Neuronal stem cell (in vitro differentiated cells): ENCODE measurements at regions not wholly inside any gene's neighbourhood (a gene's known extent, or its start where the extent isn't known, plus 50 kb on each side); places are given as distances from the start of the nearest gene placed in this dataset.
A peak's percentile ranks its signal among the peaks of the same experiment; 100 is the strongest.

Source experiments
- DNase-seq: peaks from one replicate; pipeline ENCODE4 v3.0.0-alpha.2; 2013; ENCODE audit warnings: low spot score
- H2AFZ ChIP-seq: one replicate; pipeline ENCODE4 v1.6.1; 2013; ENCODE audit warnings: mild to moderate bottlenecking, low read length, inconsistent platforms
- H2AK5ac ChIP-seq: 2 replicates; pipeline ENCODE4 v1.6.1; 2013; ENCODE audit warnings: low read depth, mild to moderate bottlenecking, inconsistent platforms, low read length, moderate library complexity, mixed read lengths
- H2BK120ac ChIP-seq: 2 replicates; pipeline ENCODE4 v1.6.1; 2013; ENCODE audit warnings: low read depth, mild to moderate bottlenecking, inconsistent platforms, low read length, moderate library complexity, mixed read lengths
- H2BK12ac ChIP-seq: one replicate; pipeline ENCODE4 v1.6.1; 2013; ENCODE audit warnings: low read length, inconsistent platforms
- H2BK15ac ChIP-seq: 2 replicates; pipeline ENCODE4 v1.6.1; 2013; ENCODE audit warnings: mild to moderate bottlenecking, low read length, inconsistent platforms, mixed read lengths
- H2BK5ac ChIP-seq: one replicate; pipeline ENCODE4 v1.6.1; 2013; ENCODE audit warnings: inconsistent platforms, mild to moderate bottlenecking, low read length, moderate library complexity
- H3K14ac ChIP-seq: one replicate; pipeline ENCODE4 v1.6.1; 2013; ENCODE audit warnings: low read length, inconsistent platforms
- H3K18ac ChIP-seq: 2 replicates; pipeline ENCODE4 v1.6.1; 2013; ENCODE audit warnings: low read length, inconsistent platforms
- H3K23ac ChIP-seq: 2 replicates; pipeline ENCODE4 v1.6.1; 2013; ENCODE audit warnings: low read depth, mild to moderate bottlenecking, mixed read lengths, low read length, inconsistent platforms; ENCODE audit not compliant: poor library complexity
- H3K27ac ChIP-seq: replicated peaks from 3 replicates; pipeline ENCODE4 v1.5.1; 2013; ENCODE audit warnings: low read length, inconsistent platforms
- H3K27me3 ChIP-seq, 3 experiments: 2 replicates each; pipeline ENCODE4 v1.6.1; 2013; ENCODE audit warnings: low read length in 3 of 3, mild to moderate bottlenecking in 2 of 3, inconsistent platforms in 1 of 3, low read depth in 1 of 3, mixed read lengths in 1 of 3, moderate library complexity in 1 of 3; ENCODE audit not compliant: control insufficient read depth in 3 of 3, insufficient read depth in 3 of 3
- H3K36me3 ChIP-seq, 2 donors: replicated peaks in 1 of 2; 2 replicates each; pipeline ENCODE4 v1.6.1; 2013; ENCODE audit warnings: low read length in 2 of 2; ENCODE audit not compliant: control insufficient read depth in 2 of 2, insufficient read depth in 2 of 2
- H3K4ac ChIP-seq: 2 replicates; pipeline ENCODE4 v1.6.1; 2013; ENCODE audit warnings: inconsistent platforms, mild to moderate bottlenecking, low read length, moderate library complexity
- H3K4me1 ChIP-seq, 2 donors: 1 replicate in 1 of 2; 2 replicates in 1 of 2; pipeline ENCODE4 v1.6.1; 2013; ENCODE audit warnings: low read length in 2 of 2, low read depth in 1 of 2; ENCODE audit not compliant: control insufficient read depth in 2 of 2, insufficient read depth in 1 of 2
- H3K4me2 ChIP-seq: one replicate; pipeline ENCODE4 v1.6.1; 2013; ENCODE audit warnings: mild to moderate bottlenecking, low read length, inconsistent platforms; ENCODE audit not compliant: insufficient read depth, poor library complexity, severe bottlenecking
- H3K4me3 ChIP-seq, 2 donors: 2 replicates each; pipeline ENCODE4 v1.5.1; 2013; ENCODE audit warnings: low read length in 2 of 2, mild to moderate bottlenecking in 2 of 2, inconsistent platforms in 1 of 2, moderate library complexity in 1 of 2
- H3K79me1 ChIP-seq: one replicate; pipeline ENCODE4 v1.6.1; 2013; ENCODE audit warnings: low read depth, mild to moderate bottlenecking, inconsistent platforms, low read length, moderate library complexity
- H3K9ac ChIP-seq: one replicate; pipeline ENCODE4 v1.6.1; 2013; ENCODE audit warnings: mild to moderate bottlenecking, low read depth, low read length, inconsistent platforms; ENCODE audit not compliant: poor library complexity
- H3K9me3 ChIP-seq, 2 donors: replicated peaks in 1 of 2; 2 replicates each; pipeline versions ENCODE3 to v1.6.1; 2013; ENCODE audit warnings: low read length in 2 of 2, mild to moderate bottlenecking in 2 of 2, inconsistent platforms in 1 of 2, low read depth in 1 of 2, mixed read lengths in 1 of 2, moderate library complexity in 1 of 2; ENCODE audit not compliant: control insufficient read depth in 2 of 2, insufficient read depth in 1 of 2
- H4K8ac ChIP-seq: one replicate; pipeline ENCODE4 v1.6.1; 2013; ENCODE audit warnings: low read depth, mild to moderate bottlenecking, inconsistent platforms, low read length, moderate library complexity
- H4K91ac ChIP-seq: one replicate; pipeline ENCODE4 v1.6.1; 2013; ENCODE audit warnings: low read length, low read depth, mild to moderate bottlenecking, inconsistent platforms; ENCODE audit not compliant: poor library complexity
- WGBS, 2 donors: extraction: QIAGEN DNeasy Blood & Tissue Kit; methylation state at CpG; one replicate each; pipeline ENCODE4 v1.1.7; 2013; ENCODE audit warnings: missing lambda C conversion rate in 2 of 2, mixed read lengths in 1 of 2; ENCODE audit not compliant: insufficient read length in 2 of 2, insufficient replicate concordance in 1 of 2; ENCODE audit errors: extremely low coverage in 2 of 2; 5-methylcytosine and 5-hydroxymethylcytosine counted together

GRCh38 chr1:4396551-4396950, 257.9 kb upstream of the AJAP1 start:
- WGBS, 2 donors: no CpG with 5 or more reads among the region's 9 CpGs
- no peak overlapping the region for H2BK15ac ChIP-seq

GRCh38 chr1:4397196-4397595, 257.2 kb upstream of the AJAP1 start:
- Histone ChIP-seq H3K14ac (no peak overlapping the region), H2AK5ac (no peak overlapping the region), H3K23ac (no peak overlapping the region), H3K9ac (no peak overlapping the region), H3K36me3 (no peaks in the 10 kb centered on the region), H3K4ac (no peak overlapping the region), H2AFZ (no peak overlapping the region), H4K8ac (no peak overlapping the region), H3K18ac (no peak overlapping the region), H3K4me2 (no peak overlapping the region), H4K91ac (no peak overlapping the region), H2BK120ac (no peak overlapping the region), H3K27ac (no peak overlapping the region), H3K9me3 (peaks cover 0 to 2% of the 10 kb centered on the region in 2 donors), H2BK5ac (no peak overlapping the region), H3K4me3 (no peak overlapping the region), H2BK15ac (no peak overlapping the region), H3K27me3 (peaks cover 0 to 16% (median 0%) of the 10 kb centered on the region in 3 experiments), H3K79me1 (no peaks in the 10 kb centered on the region), H2BK12ac (no peak overlapping the region), H3K4me1 (peaks cover 0 to 5% of the 10 kb centered on the region in 2 donors)
- WGBS, 2 donors: no CpG with 5 or more reads among the region's 4 CpGs
- DNase-seq: no peak

More at GRCh38 chr1:4396551-4396950, 257.9 kb upstream of the AJAP1 start:
- DNase-seq: no peak
- H2AFZ ChIP-seq: no peak overlapping the region
- no peak overlapping the region for H3K4ac ChIP-seq
- H3K23ac ChIP-seq: no peak overlapping the region
- peaks cover 0 to 16% (median 0%) of the 10 kb centered on the region in 3 experiments for H3K27me3 ChIP-seq
- H3K27ac ChIP-seq: no peak overlapping the region
- no peak overlapping the region for H4K8ac ChIP-seq
- H3K18ac ChIP-seq: no peak overlapping the region
- H3K9ac ChIP-seq: no peak overlapping the region
- H3K14ac ChIP-seq: no peak overlapping the region
- H3K4me1 ChIP-seq: peaks cover 0 to 5% of the 10 kb centered on the region in 2 donors
- H2BK12ac ChIP-seq: no peak overlapping the region
- H3K79me1 ChIP-seq: no peaks in the 10 kb centered on the region
- H4K91ac ChIP-seq: no peak overlapping the region
- no peak overlapping the region for H2BK120ac ChIP-seq
- peaks cover 0 to 2% of the 10 kb centered on the region in 2 donors for H3K9me3 ChIP-seq
- no peak overlapping the region for H3K4me3 ChIP-seq
- H3K4me2 ChIP-seq: no peak overlapping the region
- H2AK5ac ChIP-seq: no peak overlapping the region
- no peak overlapping the region for H2BK5ac ChIP-seq
- H3K36me3 ChIP-seq: no peaks in the 10 kb centered on the region

GRCh38 chr1:4402032-4402431, 252.4 kb upstream of the AJAP1 start:
- peaks cover 0 to 13% (median 0%) of the 10 kb centered on the region in 3 experiments for H3K27me3 ChIP-seq
- H2AFZ ChIP-seq: no peak overlapping the region
- no peaks in the 10 kb centered on the region for H3K36me3 ChIP-seq
- no peak overlapping the region for H2AK5ac ChIP-seq
- no peaks in the 10 kb centered on the region for H3K9me3 ChIP-seq
- no peaks in the 10 kb centered on the region for H3K79me1 ChIP-seq
- no peak overlapping the region for H3K4ac ChIP-seq
- no peak overlapping the region for H3K18ac ChIP-seq
- H3K27ac ChIP-seq: no peak overlapping the region
- no peak overlapping the region for H3K9ac ChIP-seq
- no peak overlapping the region for H2BK15ac ChIP-seq
- H4K91ac ChIP-seq: no peak overlapping the region
- no peak overlapping the region for H2BK120ac ChIP-seq
- H2BK5ac ChIP-seq: no peak overlapping the region
- no peak overlapping the region for H3K4me2 ChIP-seq
- H3K4me3 ChIP-seq: no peak overlapping the region
- H2BK12ac ChIP-seq: no peak overlapping the region
- H4K8ac ChIP-seq: no peak overlapping the region
- no peak overlapping the region for H3K14ac ChIP-seq
- peaks cover 0 to under 1% of the 10 kb centered on the region in 2 donors for H3K4me1 ChIP-seq
- no peak for DNase-seq
- no CpG with 5 or more reads among the region's 1 CpG for WGBS, 2 donors
- no peak overlapping the region for H3K23ac ChIP-seq

- Histone ChIP-seq H3K4me2 (no peak overlapping the region), H3K23ac (no peak overlapping the region), H2BK5ac (no peak overlapping the region), H2BK120ac (no peak overlapping the region), H2AFZ (no peak overlapping the region), H3K4ac (no peak overlapping the region), H2BK15ac (no peak overlapping the region), H3K18ac (peak overlapping the region; percentile 9), H3K9me3 (no peaks in the 10 kb centered on the region), H3K36me3 (no peaks in the 10 kb centered on the region), H3K79me1 (no peaks in the 10 kb centered on the region), H3K4me3 (no peak overlapping the region), H3K14ac (no peak overlapping the region), H2BK12ac (no peak overlapping the region), H3K9ac (no peak overlapping the region), H4K91ac (no peak overlapping the region), H2AK5ac (no peak overlapping the region), H3K4me1 (no peaks in the 10 kb centered on the region), H4K8ac (no peak overlapping the region), H3K27ac (no peak overlapping the region), H3K27me3 (no peaks in the 10 kb centered on the region)
- WGBS, 2 donors: no CpG with 5 or more reads among the region's 12 CpGs
- DNase-seq: no peak
These were observed 249.4 kb upstream of the AJAP1 start for GRCh38 chr1:4404854-4405590.
